CD4-positive, alpha-beta T cell (primary cell): ENCODE measurements at regions not wholly inside any gene's neighbourhood (a gene's known extent, or its start where the extent isn't known, plus 50 kb on each side); places are given as distances from the start of the nearest gene placed in this dataset.

Experiments used
- ATAC-seq: fragments of 200-7000 bp; cut with Tn5 transposase; one replicate; pipeline ENCODE4 v1.10.0; 2022; ENCODE audit warnings: mild to moderate bottlenecking; ENCODE audit not compliant: poor library complexity
- CTCF ChIA-PET: fragments of 350-600 bp; sonication (Branson Sonifier 250); formaldehyde crosslinking; loops from one replicate; lab custom pipeline; 2021; ENCODE audit warnings: antibody characterized with exemption, inconsistent platforms; lab: Charles Lee
- POLR2A ChIA-PET: fragments of 350-600 bp; sonication (Branson Sonifier 250); formaldehyde crosslinking; loops from one replicate; lab custom pipeline; 2021; ENCODE audit warnings: antibody characterized with exemption, inconsistent platforms; lab: Charles Lee
- DNase-seq, 14 experiments: peaks; one replicate each; pipeline ENCODE4 v3.0.0-alpha.2; 2013 to 2020; ENCODE audit warnings: mixed read lengths in 2 of 14
- H3K27ac ChIP-seq, 2 donors: one replicate each; pipeline versions ENCODE4 v1.5.1 to v1.7.0; 2013; ENCODE audit warnings: low read length in 2 of 2, low read depth in 1 of 2, mild to moderate bottlenecking in 1 of 2
- H3K27me3 ChIP-seq, 2 experiments: 1 replicate in 1 of 2; 2 replicates in 1 of 2; pipeline versions ENCODE4 v1.6.1 to v1.7.0; 2013; ENCODE audit warnings: low read length in 2 of 2, control low read depth in 1 of 2, mild to moderate bottlenecking in 1 of 2, moderate library complexity in 1 of 2; ENCODE audit not compliant: insufficient read depth in 2 of 2, control insufficient read depth in 1 of 2
- H3K36me3 ChIP-seq: one replicate; pipeline ENCODE4 v1.6.1; 2013; ENCODE audit warnings: low read length, control low read depth; ENCODE audit not compliant: insufficient read depth
- H3K4me1 ChIP-seq: one replicate; pipeline ENCODE4 v1.6.1; 2013; ENCODE audit warnings: low read length, control low read depth; ENCODE audit not compliant: insufficient read depth
- H3K4me3 ChIP-seq: one replicate; pipeline ENCODE4 v1.5.1; 2013; ENCODE audit warnings: mild to moderate bottlenecking, low read length, moderate library complexity
- H3K9me3 ChIP-seq, 2 experiments: 1 replicate in 1 of 2; 2 replicates in 1 of 2; pipeline versions ENCODE4 v1.6.1 to v1.7.0; 2013; ENCODE audit warnings: low read length in 2 of 2, mild to moderate bottlenecking in 2 of 2, control low read depth in 1 of 2, moderate library complexity in 1 of 2; ENCODE audit not compliant: control insufficient read depth in 1 of 2, insufficient read depth in 1 of 2
- H3K27ac Mint-ChIP-seq: one replicate; pipeline ENCODE4 v1.8.0; 2020; ENCODE audit warnings: mixed read lengths
- H3K27me3 Mint-ChIP-seq: one replicate; pipeline ENCODE4 v1.8.0; 2021; ENCODE audit warnings: mixed read lengths
- H3K36me3 Mint-ChIP-seq: one replicate; pipeline ENCODE4 v1.8.0; 2021; ENCODE audit warnings: low read depth, mixed read lengths
- H3K4me1 Mint-ChIP-seq: one replicate; pipeline ENCODE4 v1.8.0; 2021; ENCODE audit warnings: low read depth, mixed read lengths
- H3K4me3 Mint-ChIP-seq: one replicate; pipeline ENCODE4 v1.8.0; 2020; ENCODE audit warnings: mild to moderate bottlenecking, mixed read lengths
- H3K9me3 Mint-ChIP-seq: one replicate; pipeline ENCODE4 v1.8.0; 2020; ENCODE audit warnings: mixed read lengths
- intact Hi-C, 2 experiments: fragments of 100-400 bp; cut with DNase I in 1 of 2; cut with micrococcal nuclease in 1 of 2; formaldehyde crosslinking; loops; one replicate each; pipeline versions ENCODE4 v1.15.1 to v1.9.0; 2023 to 2025; cut with DNase I, micrococcal nuclease
- TF ChIP-seq, protein P1 (sequence below): fragments of 200-600 bp; IDR thresholded peaks from one replicate; pipeline ENCODE4 v1.8.0; 2022; ENCODE audit warnings: antibody characterized with exemption, mild to moderate bottlenecking

DNA sequence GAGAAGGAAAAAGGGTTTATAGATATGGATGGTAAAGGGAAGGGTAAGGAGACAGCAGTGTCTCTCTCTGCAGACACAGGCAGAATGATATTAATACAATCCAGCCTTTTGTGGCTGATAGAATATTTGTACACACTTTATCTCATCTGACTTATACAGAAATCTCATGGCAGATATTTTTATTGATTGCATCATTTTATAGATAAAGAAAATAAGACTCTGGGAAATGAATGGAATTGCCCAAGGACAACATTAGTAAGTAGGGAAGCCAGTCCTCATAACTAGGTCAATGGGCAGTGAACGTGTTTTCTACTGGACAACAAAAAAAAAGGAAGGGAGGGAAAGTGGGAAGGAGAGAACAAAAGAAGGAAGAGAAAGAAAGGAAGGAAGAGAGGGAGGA, 236.4 kb upstream of the EPHA4 start:
- no peak overlapping the region for H3K27ac Mint-ChIP-seq
- no peaks in the 10 kb centered on the region for H3K4me1 Mint-ChIP-seq
- no peaks in the 10 kb centered on the region for H3K36me3 Mint-ChIP-seq
- no peak overlapping the region for H3K27ac ChIP-seq
- POLR2A ChIA-PET, result no interaction called here
- no peaks in the 10 kb centered on the region for H3K9me3 ChIP-seq
- peaks cover 0 to 2% of the 10 kb centered on the region in 2 experiments for H3K27me3 ChIP-seq
- no peak overlapping the region for H3K4me3 ChIP-seq
- no peaks in the 10 kb centered on the region for H3K9me3 Mint-ChIP-seq
- no peaks in the 10 kb centered on the region for H3K36me3 ChIP-seq
- TF ChIP-seq, protein P1, sequence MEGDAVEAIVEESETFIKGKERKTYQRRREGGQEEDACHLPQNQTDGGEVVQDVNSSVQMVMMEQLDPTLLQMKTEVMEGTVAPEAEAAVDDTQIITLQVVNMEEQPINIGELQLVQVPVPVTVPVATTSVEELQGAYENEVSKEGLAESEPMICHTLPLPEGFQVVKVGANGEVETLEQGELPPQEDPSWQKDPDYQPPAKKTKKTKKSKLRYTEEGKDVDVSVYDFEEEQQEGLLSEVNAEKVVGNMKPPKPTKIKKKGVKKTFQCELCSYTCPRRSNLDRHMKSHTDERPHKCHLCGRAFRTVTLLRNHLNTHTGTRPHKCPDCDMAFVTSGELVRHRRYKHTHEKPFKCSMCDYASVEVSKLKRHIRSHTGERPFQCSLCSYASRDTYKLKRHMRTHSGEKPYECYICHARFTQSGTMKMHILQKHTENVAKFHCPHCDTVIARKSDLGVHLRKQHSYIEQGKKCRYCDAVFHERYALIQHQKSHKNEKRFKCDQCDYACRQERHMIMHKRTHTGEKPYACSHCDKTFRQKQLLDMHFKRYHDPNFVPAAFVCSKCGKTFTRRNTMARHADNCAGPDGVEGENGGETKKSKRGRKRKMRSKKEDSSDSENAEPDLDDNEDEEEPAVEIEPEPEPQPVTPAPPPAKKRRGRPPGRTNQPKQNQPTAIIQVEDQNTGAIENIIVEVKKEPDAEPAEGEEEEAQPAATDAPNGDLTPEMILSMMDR, result no peak
- no peak for ATAC-seq
- no peaks in the 10 kb centered on the region for H3K4me1 ChIP-seq
- no peak for DNase-seq
- H3K4me3 Mint-ChIP-seq, result no peak overlapping the region
- intact Hi-C loops, result no loop called here
- CTCF ChIA-PET, result no interaction called here
- no peaks in the 10 kb centered on the region for H3K27me3 Mint-ChIP-seq

DNA sequence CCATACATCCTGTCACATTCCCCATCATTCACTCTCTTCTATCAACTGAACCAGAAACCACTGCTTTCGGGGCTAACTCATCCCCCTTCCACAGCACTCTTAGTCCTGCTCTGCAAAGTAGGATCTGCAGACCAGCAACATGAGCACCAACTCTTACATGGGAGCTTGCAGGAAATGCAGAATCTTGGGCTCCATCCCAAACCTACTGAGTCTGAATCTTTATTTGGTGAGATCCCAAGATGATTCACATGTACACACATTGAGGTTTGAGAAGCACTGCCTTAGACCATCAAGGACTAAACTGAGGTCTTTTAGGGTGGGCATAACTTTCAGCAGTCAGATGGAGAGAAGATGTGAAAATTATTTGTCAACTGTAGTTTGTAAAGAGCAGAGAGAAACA, 235.6 kb upstream of the EPHA4 start:
- ChIA-PET CTCF (no interaction called here), POLR2A (no interaction called here)
- intact Hi-C loops, result no loop called here
- Histone ChIP-seq H3K4me1 (no peaks in the 10 kb centered on the region), H3K36me3 (no peaks in the 10 kb centered on the region), H3K4me3 (no peak overlapping the region), H3K27me3 (peaks cover 0 to 2% of the 10 kb centered on the region in 2 experiments), H3K27ac (no peak overlapping the region), H3K9me3 (no peaks in the 10 kb centered on the region)
- H3K4me1 Mint-ChIP-seq, result no peaks in the 10 kb centered on the region
- H3K4me3 Mint-ChIP-seq, result no peak overlapping the region
- ATAC-seq (no peak), DNase-seq (no peak)
- TF ChIP-seq, protein P1, result no peak
- no peaks in the 10 kb centered on the region for H3K9me3 Mint-ChIP-seq
- H3K36me3 Mint-ChIP-seq, result no peaks in the 10 kb centered on the region
- no peaks in the 10 kb centered on the region for H3K27me3 Mint-ChIP-seq
- no peak overlapping the region for H3K27ac Mint-ChIP-seq

DNA sequence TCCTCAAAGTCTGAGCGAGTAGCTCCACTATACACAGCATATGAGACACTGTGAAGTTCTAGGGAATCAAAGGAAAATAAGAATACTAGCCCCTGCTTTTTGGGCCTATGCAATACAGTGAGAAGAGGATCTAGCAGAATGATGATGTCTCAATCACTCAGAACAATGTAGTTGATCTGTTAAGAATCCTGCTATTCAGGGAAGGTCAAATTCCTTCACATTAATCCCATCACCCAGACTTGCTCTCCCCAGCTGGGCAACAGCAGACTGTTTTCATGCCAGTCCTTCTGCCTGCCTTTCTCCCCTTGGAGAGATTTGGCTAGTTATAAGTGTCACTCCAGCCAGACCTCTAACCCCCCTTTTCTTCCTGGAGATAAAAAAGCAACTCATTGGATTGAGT, 230.0 kb upstream of the EPHA4 start:
- no peaks in the 10 kb centered on the region for H3K9me3 Mint-ChIP-seq
- H3K27me3 Mint-ChIP-seq, result no peaks in the 10 kb centered on the region
- no peaks in the 10 kb centered on the region for H3K4me1 Mint-ChIP-seq
- Histone ChIP-seq H3K27me3 (peaks cover 0 to 2% of the 10 kb centered on the region in 2 experiments), H3K4me1 (no peaks in the 10 kb centered on the region), H3K36me3 (no peaks in the 10 kb centered on the region), H3K4me3 (no peak overlapping the region), H3K27ac (no peak overlapping the region), H3K9me3 (peaks cover 0 to 3% of the 10 kb centered on the region in 2 experiments)
- CTCF ChIA-PET, result no interaction called here
- H3K36me3 Mint-ChIP-seq, result no peaks in the 10 kb centered on the region
- intact Hi-C loops, result no loop called here
- H3K27ac Mint-ChIP-seq, result no peak overlapping the region
- TF ChIP-seq, protein P1, result no peak
- H3K4me3 Mint-ChIP-seq, result no peak overlapping the region
- POLR2A ChIA-PET, result no interaction called here
- ATAC-seq (no peak), DNase-seq (no peak)
